CD14-positive monocyte (primary cell): ENCODE measurements at regions not wholly inside any gene's neighbourhood (a gene's known extent, or its start where the extent isn't known, plus 50 kb on each side); places are given as distances from the start of the nearest gene placed in this dataset.

Experiments
- DNase-seq, 3 donors: peaks; one replicate each; pipeline ENCODE4 v3.0.0-alpha.2; 2011 to 2022
- H2AFZ ChIP-seq: 2 replicates; pipeline ENCODE4 v1.6.0; 2012; ENCODE audit warnings: mild to moderate bottlenecking, low read depth, low read length, inconsistent platforms; ENCODE audit not compliant: insufficient read depth, poor library complexity, severe bottlenecking
- H3K27ac ChIP-seq, 2 donors: 1 replicate in 1 of 2; 2 replicates in 1 of 2; pipeline ENCODE4 v1.5.1; 2012 to 2013; ENCODE audit warnings: low read length in 2 of 2, control low read depth in 1 of 2, inconsistent platforms in 1 of 2, low read depth in 1 of 2, mild to moderate bottlenecking in 1 of 2
- H3K27me3 ChIP-seq, 2 donors: one replicate each; pipeline versions ENCODE4 v1.6.0 to v1.6.1; 2011 to 2013; ENCODE audit warnings: low read length in 2 of 2; ENCODE audit not compliant: control insufficient read depth in 2 of 2, insufficient read depth in 2 of 2
- H3K36me3 ChIP-seq, 2 donors: replicated peaks in 1 of 2; 1 replicate in 1 of 2; 2 replicates in 1 of 2; pipeline versions ENCODE4 v1.5.1 to v1.6.1; 2012 to 2013; ENCODE audit warnings: low read length in 2 of 2, control low read depth in 1 of 2, inconsistent platforms in 1 of 2, mild to moderate bottlenecking in 1 of 2; ENCODE audit not compliant: insufficient read depth in 2 of 2, control insufficient read depth in 1 of 2
- H3K4me1 ChIP-seq, 2 donors: 1 replicate in 1 of 2; 2 replicates in 1 of 2; pipeline versions ENCODE4 v1.5.1 to v1.6.1; 2012 to 2013; ENCODE audit warnings: low read length in 2 of 2, control low read depth in 1 of 2, inconsistent platforms in 1 of 2, mild to moderate bottlenecking in 1 of 2, moderate library complexity in 1 of 2; ENCODE audit not compliant: insufficient read depth in 2 of 2, control insufficient read depth in 1 of 2
- H3K4me2 ChIP-seq: replicated peaks from 2 replicates; pipeline ENCODE3; 2012; ENCODE audit warnings: low read length, moderate library complexity, mild to moderate bottlenecking; ENCODE audit not compliant: poor library complexity, severe bottlenecking; ENCODE audit errors: extremely low read depth
- H3K4me3 ChIP-seq, 3 experiments: fragments of 200-600 bp in 1 of 3; sonication (generic) in 1 of 3; replicated peaks in 1 of 3; 1 replicate in 2 of 3; 2 replicates in 1 of 3; pipeline ENCODE4 v1.5.1; 2011 to 2013; ENCODE audit warnings: low read length in 3 of 3, mild to moderate bottlenecking in 3 of 3, control low read depth in 2 of 3, low read depth in 2 of 3, inconsistent platforms in 1 of 3, moderate library complexity in 1 of 3
- H3K79me2 ChIP-seq: 2 replicates; pipeline ENCODE4 v1.6.0; 2012; ENCODE audit warnings: mild to moderate bottlenecking, control low read depth, inconsistent platforms, low read length, moderate library complexity; ENCODE audit not compliant: insufficient read depth
- H3K9ac ChIP-seq: 2 replicates; pipeline ENCODE4 v1.6.0; 2017; ENCODE audit warnings: low read length, mild to moderate bottlenecking; ENCODE audit not compliant: insufficient read depth, poor library complexity, severe bottlenecking
- H3K9me3 ChIP-seq, 2 donors: replicated peaks in 1 of 2; 1 replicate in 1 of 2; 2 replicates in 1 of 2; pipeline versions ENCODE4 v1.5.1 to v1.6.1; 2012 to 2013; ENCODE audit warnings: low read length in 2 of 2, control low read depth in 1 of 2; ENCODE audit not compliant: control insufficient read depth in 1 of 2, insufficient read depth in 1 of 2
- H4K20me1 ChIP-seq: 2 replicates; pipeline ENCODE4 v1.6.0; 2012; ENCODE audit warnings: mild to moderate bottlenecking, low read length, control low read depth, moderate library complexity; ENCODE audit not compliant: insufficient read depth
- H3K27ac Mint-ChIP-seq, 7 donors: one replicate each; pipeline ENCODE4 v1.8.0; 2020; ENCODE audit warnings: mild to moderate bottlenecking in 7 of 7, mixed read lengths in 7 of 7, moderate library complexity in 6 of 7, inconsistent platforms in 2 of 7
- H3K27me3 Mint-ChIP-seq, 3 donors: one replicate each; pipeline ENCODE4 v1.8.0; 2021 to 2022; ENCODE audit warnings: low read depth in 3 of 3, mild to moderate bottlenecking in 3 of 3, mixed read lengths in 3 of 3, moderate library complexity in 3 of 3, inconsistent platforms in 1 of 3
- H3K36me3 Mint-ChIP-seq, 2 donors: one replicate each; pipeline ENCODE4 v1.8.0; 2020; ENCODE audit warnings: mixed read lengths in 2 of 2, inconsistent platforms in 1 of 2, mild to moderate bottlenecking in 1 of 2
- H3K4me1 Mint-ChIP-seq: one replicate; pipeline ENCODE4 v1.8.0; 2020; ENCODE audit warnings: mild to moderate bottlenecking, mixed read lengths
- H3K4me3 Mint-ChIP-seq, 2 donors: one replicate each; pipeline ENCODE4 v1.8.0; 2020; ENCODE audit warnings: mild to moderate bottlenecking in 2 of 2, mixed read lengths in 2 of 2, moderate library complexity in 1 of 2
- H3K9me3 Mint-ChIP-seq, 7 donors: one replicate each; pipeline ENCODE4 v1.8.0; 2020 to 2022; ENCODE audit warnings: mixed read lengths in 7 of 7, mild to moderate bottlenecking in 6 of 7, moderate library complexity in 6 of 7, inconsistent platforms in 2 of 7
- CTCF ChIP-seq: fragments of 200-600 bp; IDR thresholded peaks from one replicate; pipeline ENCODE4 v1.8.0; 2022; ENCODE audit warnings: antibody characterized with exemption, mild to moderate bottlenecking
- WGBS: methylation state at CpG from one replicate; pipeline ENCODE4 v1.1.5; 2013; ENCODE audit warnings: missing lambda C conversion rate; ENCODE audit not compliant: insufficient coverage; 5-methylcytosine and 5-hydroxymethylcytosine counted together
- intact Hi-C, 2 donors: fragments of 100-400 bp; cut with micrococcal nuclease; formaldehyde crosslinking; loops; one replicate each; pipeline versions ENCODE4 v1.15.0 to v1.15.1; 2023

GRCh38 chr5:74243634-74244033 lies 396.9 kb downstream of the ENC1 start:
- no peak overlapping the region for H3K27ac Mint-ChIP-seq
- no peak for TF ChIP-seq CTCF
- Histone ChIP-seq H3K4me2 (no peak overlapping the region), H3K79me2 (no peaks in the 10 kb centered on the region), H3K4me3 (no peak overlapping the region), H3K27ac (no peak overlapping the region), H3K4me1 (peaks cover 33 to 34% of the 10 kb centered on the region in 2 donors), H4K20me1 (no peaks in the 10 kb centered on the region), H3K27me3 (no peaks in the 10 kb centered on the region), H2AFZ (no peak overlapping the region), H3K9ac (no peak overlapping the region), H3K9me3 (no peaks in the 10 kb centered on the region), H3K36me3 (no peaks in the 10 kb centered on the region)
- no peak for DNase-seq
- intact Hi-C loops: no loop called here
- H3K4me1 Mint-ChIP-seq: peaks cover 36% of the 10 kb centered on the region
- peaks cover 0 to 4% of the 10 kb centered on the region in 2 donors for H3K36me3 Mint-ChIP-seq
- no peak overlapping the region for H3K4me3 Mint-ChIP-seq
- peaks cover 0 to 1% (median 0%) of the 10 kb centered on the region in 3 donors for H3K27me3 Mint-ChIP-seq
- no CpG with 5 or more reads among the region's 2 CpGs for WGBS
- peaks cover 0 to 5% (median 0%) of the 10 kb centered on the region in 7 donors for H3K9me3 Mint-ChIP-seq

DNA sequence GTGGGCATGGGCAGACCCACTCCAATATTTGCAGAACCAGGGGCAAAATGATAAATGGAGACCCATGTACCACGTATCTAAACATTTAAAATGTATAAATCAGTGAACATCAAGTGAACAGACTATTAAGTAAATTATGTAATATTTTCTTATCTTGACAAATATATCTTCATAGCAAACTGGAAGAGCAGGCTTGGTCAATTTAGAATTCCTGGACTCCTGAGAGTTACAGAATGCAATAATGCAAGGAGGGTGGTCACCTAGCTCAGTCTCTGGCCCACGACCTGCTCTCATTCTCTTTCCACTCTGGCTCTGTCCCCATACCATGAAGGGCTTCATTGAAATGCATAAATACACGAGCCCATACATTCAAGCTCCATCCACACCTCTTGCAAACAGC lies 398.0 kb downstream of the ENC1 start:
- Mint-ChIP-seq H3K9me3 (peaks cover 0 to 5% (median 0%) of the 10 kb centered on the region in 7 donors), H3K4me3 (no peak overlapping the region), H3K36me3 (peaks cover 0 to 4% of the 10 kb centered on the region in 2 donors), H3K4me1 (peaks cover 48% of the 10 kb centered on the region), H3K27me3 (peaks cover 0 to 1% (median 0%) of the 10 kb centered on the region in 3 donors), H3K27ac (peak overlapping the region in 1 of 7 donors; percentile 26)
- WGBS: no CpG with 5 or more reads among the region's 3 CpGs
- H3K27ac ChIP-seq: no peak overlapping the region
- no peaks in the 10 kb centered on the region for H4K20me1 ChIP-seq
- H3K36me3 ChIP-seq: no peaks in the 10 kb centered on the region
- DNase-seq: no peak
- no peaks in the 10 kb centered on the region for H3K9me3 ChIP-seq
- no peaks in the 10 kb centered on the region for H3K27me3 ChIP-seq
- H3K9ac ChIP-seq: no peak overlapping the region
- no peak overlapping the region for H3K4me3 ChIP-seq
- H3K4me2 ChIP-seq: no peak overlapping the region
- intact Hi-C loops: no loop called here
- no peak overlapping the region for H2AFZ ChIP-seq
- no peaks in the 10 kb centered on the region for H3K79me2 ChIP-seq
- TF ChIP-seq CTCF: no peak
- H3K4me1 ChIP-seq: peaks cover 42 to 45% of the 10 kb centered on the region in 2 donors
